GM06990 (cell line): ENCODE measurements at regions not wholly inside any gene's neighbourhood (a gene's known extent, or its start where the extent isn't known, plus 50 kb on each side); places are given as distances from the start of the nearest gene placed in this dataset.

Experiments used
- DNase-seq: peaks from one replicate; pipeline ENCODE4 v3.0.0-alpha.2; 2011; ENCODE audit not compliant: insufficient read length; ENCODE audit errors: extremely low read depth
- H3K27me3 ChIP-seq: replicated peaks from 2 replicates; pipeline ENCODE4 v1.6.0; 2011; ENCODE audit warnings: low read length; ENCODE audit not compliant: control insufficient read depth, insufficient read depth
- H3K36me3 ChIP-seq: 2 replicates; pipeline ENCODE4 v1.5.1; 2011; ENCODE audit warnings: low read length; ENCODE audit not compliant: control insufficient read depth, insufficient read depth
- H3K4me3 ChIP-seq: replicated peaks from 2 replicates; pipeline ENCODE4 v1.5.1; 2011; ENCODE audit warnings: low read depth, mild to moderate bottlenecking, control low read depth, low read length
- CTCF ChIP-seq: IDR thresholded peaks from 2 replicates; pipeline ENCODE4 v1.5.1; 2011; ENCODE audit warnings: low read length, control low read depth, mild to moderate bottlenecking, inconsistent platforms; ENCODE audit not compliant: insufficient read depth, poor library complexity, severe bottlenecking

GRCh38 chr3:87335931-87336330 lies 59.5 kb upstream of the POU1F1 start:
- Histone ChIP-seq H3K4me3 (no peak overlapping the region), H3K36me3 (no peaks in the 10 kb centered on the region), H3K27me3 (no peaks in the 10 kb centered on the region)
- TF ChIP-seq CTCF: no peak
- no peak for DNase-seq

DNA sequence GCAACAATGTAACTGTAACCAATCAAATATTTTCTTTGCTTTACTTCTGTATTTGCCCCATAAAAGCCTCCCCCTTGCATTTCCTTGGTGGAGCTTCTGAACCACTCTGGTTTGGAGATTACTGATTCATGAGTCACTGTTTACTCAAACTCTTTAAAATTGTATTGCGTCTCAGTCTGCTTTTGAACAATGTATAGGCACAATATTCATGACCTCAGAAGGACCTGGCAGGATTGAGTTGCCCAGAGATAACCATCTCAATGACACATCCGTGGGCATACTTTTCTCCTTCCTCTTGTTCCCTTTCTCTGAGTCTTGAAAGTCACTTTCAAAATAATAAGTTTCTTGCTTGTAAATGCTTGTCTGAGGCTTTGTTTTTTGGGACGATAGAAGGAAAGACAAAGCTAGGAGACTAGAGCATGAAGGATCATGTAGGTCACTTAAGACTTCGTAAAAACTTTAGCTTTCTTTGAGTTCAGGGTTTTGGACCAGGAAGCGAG lies 57.1 kb upstream of the POU1F1 start:
- Histone ChIP-seq H3K27me3 (no peaks in the 10 kb centered on the region), H3K4me3 (no peak overlapping the region)

GRCh38 chr3:87332789-87333188 lies 56.4 kb upstream of the POU1F1 start:
- no peak for DNase-seq
- H3K27me3 ChIP-seq: no peaks in the 10 kb centered on the region
- no peaks in the 10 kb centered on the region for H3K36me3 ChIP-seq
- no peak overlapping the region for H3K4me3 ChIP-seq
- TF ChIP-seq CTCF: no peak

More for the DNA sequence above, 57.1 kb upstream of the POU1F1 start:
- no peaks in the 10 kb centered on the region for H3K36me3 ChIP-seq
- no peak for TF ChIP-seq CTCF
- no peak for DNase-seq

DNA sequence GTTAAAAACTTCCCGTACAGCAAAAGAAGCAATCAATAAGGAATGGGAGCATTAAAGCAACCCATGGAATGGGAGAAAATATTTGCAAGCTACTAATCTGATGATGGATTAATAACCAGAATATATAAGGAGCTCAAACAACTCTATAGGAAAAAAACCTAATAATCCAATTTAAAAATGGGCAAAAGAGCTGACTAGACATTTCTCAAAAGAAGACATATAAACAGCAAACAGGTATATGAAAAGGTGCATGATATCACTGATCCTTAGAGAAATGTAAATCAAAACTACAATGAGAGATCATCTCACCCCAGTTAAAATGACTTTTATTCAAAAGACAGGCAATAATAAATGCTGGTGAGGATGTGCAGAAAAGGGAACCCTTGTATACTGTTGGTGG lies 52.7 kb upstream of the POU1F1 start:
- H3K4me3 ChIP-seq: no peak overlapping the region
- H3K36me3 ChIP-seq: no peaks in the 10 kb centered on the region
- no peaks in the 10 kb centered on the region for H3K27me3 ChIP-seq
- no peak for TF ChIP-seq CTCF
- no peak for DNase-seq
